ENCODE measurements at regions not wholly inside any gene's neighbourhood (a gene's known extent, or its start where the extent isn't known, plus 50 kb on each side); places are given as distances from the start of the nearest gene placed in this dataset.

- H3K4me3 ChIP-seq, result no peak overlapping the region
- WGBS, 5 donors, result 89 to 98% (median 91%) methylated on average over 8 of the region's 8 CpGs
- H3K4me1 ChIP-seq, result no peaks in the 10 kb centered on the region
- no peaks in the 10 kb centered on the region for H3K36me3 ChIP-seq
- no peaks in the 10 kb centered on the region for H3K27me3 ChIP-seq (replicated peaks in 1 of 7)
- no peaks in the 10 kb centered on the region for H3K9me3 ChIP-seq
- intact Hi-C loops (cut with DNase I; ENCODE audit: low total_unique reads), result no loop called here
- TF ChIP-seq POLR2A (IDR thresholded peaks at IDR 0.05) (no peak), POLR2AphosphoS5 (IDR thresholded peaks at IDR 0.05) (no peak), CTCF (IDR thresholded peaks at IDR 0.05 in 8 of 11, conservative IDR thresholded peaks at IDR 0.05 in 3 of 11) (no peak)
- no peak overlapping the region for H3K27ac ChIP-seq
- DNase-seq, result no peak
Measured at GRCh38 chr6:134477991-134478635, 160.2 kb upstream of the SGK1 start.

DNA sequence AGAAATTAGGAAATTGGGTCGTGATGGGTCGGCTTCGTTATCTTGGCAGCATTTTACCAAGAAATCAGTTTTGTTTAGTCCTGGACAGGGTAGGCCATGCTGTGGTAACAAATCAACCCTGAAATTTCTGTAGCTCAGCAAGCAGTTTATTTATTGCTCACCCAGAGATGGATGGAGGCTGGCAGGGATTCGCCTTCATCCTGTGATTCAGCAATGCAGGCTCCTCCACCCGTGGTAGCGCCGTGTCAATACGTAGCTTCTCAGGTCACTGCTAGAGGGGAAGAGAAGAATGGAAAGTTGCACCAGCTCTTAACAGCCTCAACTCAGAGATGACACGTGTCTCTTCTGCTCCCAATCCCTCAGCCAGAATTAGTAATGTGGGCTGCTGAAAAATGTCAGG, 157.0 kb upstream of the SGK1 start:
- H3K9me3 ChIP-seq, result no peaks in the 10 kb centered on the region
- H3K4me3 ChIP-seq, result no peak overlapping the region
- H3K27me3 ChIP-seq (replicated peaks in 1 of 7), result no peaks in the 10 kb centered on the region
- H3K27ac ChIP-seq, result no peak overlapping the region
- TF ChIP-seq POLR2AphosphoS5 (IDR thresholded peaks at IDR 0.05) (no peak), POLR2A (IDR thresholded peaks at IDR 0.05) (no peak), CTCF (IDR thresholded peaks at IDR 0.05 in 8 of 11, conservative IDR thresholded peaks at IDR 0.05 in 3 of 11) (no peak)
- WGBS, 5 donors, result 90 to 94% (median 93%) methylated on average over 9 of the region's 9 CpGs
- no peak for DNase-seq
- H3K36me3 ChIP-seq, result no peaks in the 10 kb centered on the region
- intact Hi-C loops (cut with DNase I; ENCODE audit: low total_unique reads), result no loop called here
- H3K4me1 ChIP-seq, result no peaks in the 10 kb centered on the region

- WGBS, 5 donors, result 80 to 100% (median 92%) methylated on average over 1 of the region's 1 CpG
- TF ChIP-seq POLR2A (IDR thresholded peaks at IDR 0.05) (no peak), CTCF (IDR thresholded peaks at IDR 0.05 in 8 of 11, conservative IDR thresholded peaks at IDR 0.05 in 3 of 11) (no peak), POLR2AphosphoS5 (IDR thresholded peaks at IDR 0.05) (no peak)
- DNase-seq, result no peak
- H3K9me3 ChIP-seq, result no peaks in the 10 kb centered on the region
- H3K27ac ChIP-seq, result no peak overlapping the region
- intact Hi-C loops (cut with DNase I; ENCODE audit: low total_unique reads), result no loop called here
- H3K27me3 ChIP-seq (replicated peaks in 1 of 7), result no peaks in the 10 kb centered on the region
- H3K4me1 ChIP-seq, result no peaks in the 10 kb centered on the region
- no peak overlapping the region for H3K4me3 ChIP-seq
- no peaks in the 10 kb centered on the region for H3K36me3 ChIP-seq
Measured at GRCh38 chr6:134472661-134473060, 154.7 kb upstream of the SGK1 start.

DNA sequence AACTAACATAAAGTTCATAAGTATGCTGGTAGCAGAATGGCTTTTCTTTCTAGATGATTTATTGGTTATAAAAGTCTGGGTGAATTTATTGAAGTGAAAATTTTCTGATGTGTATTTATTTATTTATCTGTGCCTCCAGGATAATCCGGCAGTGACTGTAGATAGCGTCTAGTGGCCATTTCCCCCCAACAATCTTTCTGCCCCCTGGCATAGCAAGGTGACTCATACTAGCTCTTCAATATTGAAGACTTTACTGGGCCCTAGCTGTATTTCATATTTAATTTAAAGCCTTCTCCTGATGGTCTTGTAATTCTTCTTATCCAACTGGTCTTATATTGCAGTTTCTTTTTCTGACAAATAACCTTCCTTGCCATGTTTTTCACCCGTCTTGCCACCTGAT, 154.1 kb upstream of the SGK1 start:
- H3K9me3 ChIP-seq, result no peaks in the 10 kb centered on the region
- no peak for TF ChIP-seq POLR2AphosphoS5 (IDR thresholded peaks at IDR 0.05)
- TF ChIP-seq CTCF (IDR thresholded peaks at IDR 0.05 in 8 of 11, conservative IDR thresholded peaks at IDR 0.05 in 3 of 11), result no peak
- no peak for TF ChIP-seq POLR2A (IDR thresholded peaks at IDR 0.05)
- intact Hi-C loops (cut with DNase I; ENCODE audit: low total_unique reads), result no loop called here
- no peaks in the 10 kb centered on the region for H3K4me1 ChIP-seq
- no peaks in the 10 kb centered on the region for H3K27me3 ChIP-seq (replicated peaks in 1 of 7)
- no peak for DNase-seq
- no peak overlapping the region for H3K4me3 ChIP-seq
- 82 to 91% (median 90%) methylated on average over 3 of the region's 3 CpGs for WGBS, 5 donors
- H3K36me3 ChIP-seq, result no peaks in the 10 kb centered on the region
- no peak overlapping the region for H3K27ac ChIP-seq

Measured in spleen (tissue), 11 donors.